ENCODE measurements at regions not wholly inside any gene's neighbourhood (a gene's known extent, or its start where the extent isn't known, plus 50 kb on each side); places are given as distances from the start of the nearest gene placed in this dataset.

DNA sequence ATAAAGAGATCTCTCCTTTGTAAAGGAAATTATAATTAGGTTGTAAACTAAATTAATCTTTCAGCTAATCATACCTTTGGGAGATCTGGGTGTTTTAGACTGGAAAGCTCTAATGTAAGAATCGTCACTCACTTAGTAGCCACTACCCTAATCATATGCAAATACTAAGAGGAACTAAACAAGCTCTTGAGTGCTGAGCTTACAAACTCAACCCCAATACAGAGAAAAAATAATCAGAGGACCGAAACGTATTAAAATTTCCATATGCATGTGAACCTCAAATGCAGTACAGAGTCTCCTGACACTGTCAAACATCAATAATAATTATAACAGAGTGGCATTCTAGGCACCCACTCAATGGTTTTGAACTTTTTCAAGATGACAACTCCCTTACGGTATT lies 235.3 kb upstream of the FOXN3 start:
- Mint-ChIP-seq H3K9me3 (no peaks in the 10 kb centered on the region), H3K4me3 (no peak overlapping the region), H3K27ac (no peak overlapping the region), H3K27me3 (ENCODE audit: insufficient read depth) (no peaks in the 10 kb centered on the region), H3K36me3 (ENCODE audit: low read depth) (no peaks in the 10 kb centered on the region), H3K4me1 (peaks cover 7% of the 10 kb centered on the region)
- TF ChIP-seq, protein P1, sequence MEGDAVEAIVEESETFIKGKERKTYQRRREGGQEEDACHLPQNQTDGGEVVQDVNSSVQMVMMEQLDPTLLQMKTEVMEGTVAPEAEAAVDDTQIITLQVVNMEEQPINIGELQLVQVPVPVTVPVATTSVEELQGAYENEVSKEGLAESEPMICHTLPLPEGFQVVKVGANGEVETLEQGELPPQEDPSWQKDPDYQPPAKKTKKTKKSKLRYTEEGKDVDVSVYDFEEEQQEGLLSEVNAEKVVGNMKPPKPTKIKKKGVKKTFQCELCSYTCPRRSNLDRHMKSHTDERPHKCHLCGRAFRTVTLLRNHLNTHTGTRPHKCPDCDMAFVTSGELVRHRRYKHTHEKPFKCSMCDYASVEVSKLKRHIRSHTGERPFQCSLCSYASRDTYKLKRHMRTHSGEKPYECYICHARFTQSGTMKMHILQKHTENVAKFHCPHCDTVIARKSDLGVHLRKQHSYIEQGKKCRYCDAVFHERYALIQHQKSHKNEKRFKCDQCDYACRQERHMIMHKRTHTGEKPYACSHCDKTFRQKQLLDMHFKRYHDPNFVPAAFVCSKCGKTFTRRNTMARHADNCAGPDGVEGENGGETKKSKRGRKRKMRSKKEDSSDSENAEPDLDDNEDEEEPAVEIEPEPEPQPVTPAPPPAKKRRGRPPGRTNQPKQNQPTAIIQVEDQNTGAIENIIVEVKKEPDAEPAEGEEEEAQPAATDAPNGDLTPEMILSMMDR (conservative IDR thresholded peaks at IDR 0.05): no peak
- Histone ChIP-seq H3K36me3 (ENCODE audit: control insufficient read depth, insufficient read depth, low read length) (no peaks in the 10 kb centered on the region), H3K4me1 (ENCODE audit: control insufficient read depth, insufficient read depth, low read length) (no peaks in the 10 kb centered on the region), H3K27ac (ENCODE audit: low read depth, low read length) (no peak overlapping the region), H3K27me3 (ENCODE audit: control insufficient read depth, insufficient read depth, low read length, poor library complexity, severe bottlenecking) (no peaks in the 10 kb centered on the region), H3K9ac (ENCODE audit: extremely low read depth, low read length, poor library complexity, severe bottlenecking) (no peak overlapping the region), H3K4me3 (ENCODE audit: low read length) (no peak overlapping the region), H3K9me3 (ENCODE audit: control insufficient read depth, low read length) (peaks cover 11% of the 10 kb centered on the region)
- DNase-seq: no peak
- 80 to 96% methylated on average over 2 to 4 of the region's 4 CpGs for WGBS, 2 experiments (ENCODE audit: insufficient coverage in 1 of 2, insufficient read length in 1 of 2)

- H3K27ac ChIP-seq (ENCODE audit: low read depth, low read length): no peak overlapping the region
- TF ChIP-seq, protein P1 (conservative IDR thresholded peaks at IDR 0.05): no peak
- Mint-ChIP-seq H3K9me3 (no peaks in the 10 kb centered on the region), H3K27me3 (ENCODE audit: insufficient read depth) (no peaks in the 10 kb centered on the region), H3K36me3 (ENCODE audit: low read depth) (no peaks in the 10 kb centered on the region), H3K4me3 (no peak overlapping the region), H3K4me1 (peaks cover 7% of the 10 kb centered on the region), H3K27ac (no peak overlapping the region)
- H3K27me3 ChIP-seq (ENCODE audit: control insufficient read depth, insufficient read depth, low read length, poor library complexity, severe bottlenecking): no peaks in the 10 kb centered on the region
- H3K4me3 ChIP-seq (ENCODE audit: low read length): no peak overlapping the region
- no peaks in the 10 kb centered on the region for H3K36me3 ChIP-seq (ENCODE audit: control insufficient read depth, insufficient read depth, low read length)
- 82% methylated on average over 2 of the region's 2 CpGs; no CpG with 5 or more reads in 1 of the 2 experiments for WGBS, 2 experiments (ENCODE audit: insufficient coverage in 1 of 2, insufficient read length in 1 of 2)
- no peak overlapping the region for H3K9ac ChIP-seq (ENCODE audit: extremely low read depth, low read length, poor library complexity, severe bottlenecking)
- DNase-seq: no peak
- peaks cover 6% of the 10 kb centered on the region for H3K9me3 ChIP-seq (ENCODE audit: control insufficient read depth, low read length)
- no peaks in the 10 kb centered on the region for H3K4me1 ChIP-seq (ENCODE audit: control insufficient read depth, insufficient read depth, low read length)
Observed at GRCh38 chr14:89651805-89652204, 234.8 kb upstream of the FOXN3 start.

DNA sequence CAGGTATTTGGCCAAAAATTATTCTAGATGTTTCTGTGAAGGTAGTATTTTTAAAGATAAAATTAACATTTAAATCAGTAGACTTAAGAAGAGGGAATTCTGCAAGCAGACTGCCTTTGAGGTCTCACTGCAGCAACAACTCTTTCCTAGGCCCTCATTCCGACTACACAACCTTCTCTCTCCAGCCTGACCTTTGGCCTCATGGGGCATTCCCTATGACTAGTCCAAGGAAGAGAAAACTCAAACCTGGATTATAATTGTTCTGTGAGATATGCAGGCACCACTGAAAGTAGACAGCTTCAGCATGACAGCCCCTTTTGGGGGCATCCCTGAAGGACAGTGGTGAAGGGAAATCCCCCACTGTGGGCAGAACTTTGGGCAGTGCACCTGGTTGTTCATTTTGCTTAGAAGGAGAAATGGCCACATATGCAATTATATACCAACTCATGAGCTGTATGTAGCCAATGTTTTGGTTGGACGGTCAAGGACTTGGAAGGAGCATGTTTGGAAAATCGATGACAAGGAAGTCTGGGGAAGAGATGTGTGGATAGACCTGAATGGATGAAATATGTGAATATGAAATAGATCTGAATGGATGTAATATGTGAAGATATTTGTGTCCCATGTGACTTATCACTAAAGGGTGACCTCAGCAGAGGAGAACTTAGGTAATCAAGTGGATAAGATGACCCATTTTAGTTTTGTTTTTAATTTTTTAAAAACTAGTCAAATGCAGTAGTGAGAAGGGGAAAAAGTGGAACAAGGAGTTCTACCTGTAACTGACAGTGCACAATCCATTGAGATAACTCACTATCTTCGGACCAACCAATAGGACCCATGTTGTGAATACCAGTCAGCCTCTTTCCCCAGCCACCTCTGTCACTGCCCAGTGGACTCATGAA lies 233.3 kb upstream of the FOXN3 start:
- no peak overlapping the region for H3K27ac Mint-ChIP-seq
- no peak overlapping the region for H3K27ac ChIP-seq (ENCODE audit: low read depth, low read length)
- H3K9me3 Mint-ChIP-seq: no peaks in the 10 kb centered on the region
- no peaks in the 10 kb centered on the region for H3K4me1 ChIP-seq (ENCODE audit: control insufficient read depth, insufficient read depth, low read length)
- no peaks in the 10 kb centered on the region for H3K36me3 ChIP-seq (ENCODE audit: control insufficient read depth, insufficient read depth, low read length)
- no peak for DNase-seq
- H3K4me1 Mint-ChIP-seq: peaks cover 7% of the 10 kb centered on the region
- no peak overlapping the region for H3K4me3 Mint-ChIP-seq
- TF ChIP-seq, protein P1 (conservative IDR thresholded peaks at IDR 0.05): no peak
- no peak overlapping the region for H3K9ac ChIP-seq (ENCODE audit: extremely low read depth, low read length, poor library complexity, severe bottlenecking)
- H3K27me3 ChIP-seq (ENCODE audit: control insufficient read depth, insufficient read depth, low read length, poor library complexity, severe bottlenecking): no peaks in the 10 kb centered on the region
- no peaks in the 10 kb centered on the region for H3K9me3 ChIP-seq (ENCODE audit: control insufficient read depth, low read length)
- no peak overlapping the region for H3K4me3 ChIP-seq (ENCODE audit: low read length)
- H3K27me3 Mint-ChIP-seq (ENCODE audit: insufficient read depth): no peaks in the 10 kb centered on the region
- no peaks in the 10 kb centered on the region for H3K36me3 Mint-ChIP-seq (ENCODE audit: low read depth)
- WGBS, 2 experiments (ENCODE audit: insufficient coverage in 1 of 2, insufficient read length in 1 of 2): 93 to 100% methylated on average over 3 to 4 of the region's 4 CpGs
